ENCODE measurements at regions not wholly inside any gene's neighbourhood (a gene's known extent, or its start where the extent isn't known, plus 50 kb on each side); places are given as distances from the start of the nearest gene placed in this dataset.

- Mint-ChIP-seq H3K9me3 (peaks cover 5% of the 10 kb centered on the region), H3K27me3 (no peaks in the 10 kb centered on the region), H3K27ac (no peak overlapping the region), H3K4me1 (ENCODE audit: low read depth) (peaks cover 54% of the 10 kb centered on the region), H3K36me3 (ENCODE audit: low read depth) (no peaks in the 10 kb centered on the region), H3K4me3 (no peak overlapping the region)
- ATAC-seq, result no peak
- intact Hi-C loops (cut with micrococcal nuclease), result loop anchor here (10.0 kb wide), 1 partner anchor 201 kb away; no protein-coding TSS in a partner anchor
- no peak for DNase-seq
- ChIA-PET POLR2A (interaction anchor here (0.6 to 1.6 kb wide), 2 partner anchors 9 to 66 kb away, joined by 3 to 4 read pairs; no protein-coding TSS in a partner anchor), CTCF (interaction anchor here (2.8 kb wide), 1 partner anchor 126 kb away, joined by 10 read pairs; the partner anchor contains the start of gene SNX18)
- TF ChIP-seq CTCF (IDR thresholded peaks at IDR 0.05), result no peak
Observed at GRCh38 chr5:54644226-54644625, 126.7 kb downstream of the SNX18 start.

GRCh38 chr5:54643685-54644106 is 126.1 kb downstream of the SNX18 start:
- no peak for ATAC-seq
- DNase-seq, result no peak
- Mint-ChIP-seq H3K27ac (no peak overlapping the region), H3K36me3 (ENCODE audit: low read depth) (no peaks in the 10 kb centered on the region), H3K4me1 (ENCODE audit: low read depth) (peaks cover 55% of the 10 kb centered on the region), H3K27me3 (no peaks in the 10 kb centered on the region), H3K9me3 (peaks cover 4% of the 10 kb centered on the region), H3K4me3 (no peak overlapping the region)
- ChIA-PET POLR2A (interaction anchor here (1.6 kb wide), 1 partner anchor 10 kb away, joined by 4 read pairs; no protein-coding TSS in a partner anchor), CTCF (no interaction called here)
- no peak for TF ChIP-seq CTCF (IDR thresholded peaks at IDR 0.05)
- intact Hi-C loops (cut with micrococcal nuclease), result loop anchor here (10.0 kb wide), 1 partner anchor 201 kb away; no protein-coding TSS in a partner anchor

- intact Hi-C loops (cut with micrococcal nuclease), result loop anchor here (10.0 kb wide), 2 partner anchors 65 to 205 kb away; no protein-coding TSS in a partner anchor
- H3K27me3 Mint-ChIP-seq, result no peaks in the 10 kb centered on the region
- ATAC-seq (no peak), DNase-seq (no peak)
- no peaks in the 10 kb centered on the region for H3K36me3 Mint-ChIP-seq (ENCODE audit: low read depth)
- no peaks in the 10 kb centered on the region for H3K9me3 Mint-ChIP-seq
- ChIA-PET CTCF (interaction anchor here (1.1 to 2.3 kb wide), 3 partner anchors 11 to 205 kb away, joined by 3 to 6 read pairs (median 4); no protein-coding TSS in a partner anchor), POLR2A (no interaction called here)
- H3K27ac Mint-ChIP-seq, result no peak overlapping the region
- TF ChIP-seq CTCF (IDR thresholded peaks at IDR 0.05), result no peak
- H3K4me3 Mint-ChIP-seq, result no peak overlapping the region
- peaks cover 26% of the 10 kb centered on the region for H3K4me1 Mint-ChIP-seq (ENCODE audit: low read depth)
Observed at GRCh38 chr5:54639621-54640020, 122.1 kb downstream of the SNX18 start.

GRCh38 chr5:54638106-54638505 is 120.5 kb downstream of the SNX18 start:
- ChIA-PET POLR2A (no interaction called here), CTCF (interaction anchor here (0.8 to 1.2 kb wide), 3 partner anchors 8 to 229 kb away, joined by 3 to 4 read pairs (median 3); no protein-coding TSS in a partner anchor)
- Mint-ChIP-seq H3K27ac (no peak overlapping the region), H3K4me1 (ENCODE audit: low read depth) (peaks cover 13% of the 10 kb centered on the region), H3K4me3 (no peak overlapping the region), H3K36me3 (ENCODE audit: low read depth) (no peaks in the 10 kb centered on the region), H3K27me3 (no peaks in the 10 kb centered on the region), H3K9me3 (no peaks in the 10 kb centered on the region)
- no peak for TF ChIP-seq CTCF (IDR thresholded peaks at IDR 0.05)
- ATAC-seq (no peak), DNase-seq (no peak)
- intact Hi-C loops (cut with micrococcal nuclease), result loop anchor here (10.0 kb wide), 1 partner anchor 63 kb away; no protein-coding TSS in a partner anchor

- no peak for ATAC-seq
- Mint-ChIP-seq H3K27me3 (no peaks in the 10 kb centered on the region), H3K4me1 (ENCODE audit: low read depth) (peaks cover 11% of the 10 kb centered on the region), H3K36me3 (ENCODE audit: low read depth) (no peaks in the 10 kb centered on the region), H3K27ac (no peak overlapping the region), H3K9me3 (no peaks in the 10 kb centered on the region), H3K4me3 (no peak overlapping the region)
- DNase-seq, result no peak
- intact Hi-C loops (cut with micrococcal nuclease), result loop anchor here (10.0 kb wide), 1 partner anchor 63 kb away; no protein-coding TSS in a partner anchor
- ChIA-PET POLR2A (no interaction called here), CTCF (interaction anchor here (0.8 to 1.2 kb wide), 3 partner anchors 8 to 230 kb away, joined by 3 to 4 read pairs (median 3); no protein-coding TSS in a partner anchor)
- no peak for TF ChIP-seq CTCF (IDR thresholded peaks at IDR 0.05)
Observed at GRCh38 chr5:54637654-54638053, 120.1 kb downstream of the SNX18 start.

All from activated CD8-positive, alpha-beta T cell treated with anti-CD3 and anti-CD28 coated beads for 36 hours (primary cell).